ENCODE measurements at regions not wholly inside any gene's neighbourhood (a gene's known extent, or its start where the extent isn't known, plus 50 kb on each side); places are given as distances from the start of the nearest gene placed in this dataset.

GRCh38 chr21:36640174-36640720, 58.7 kb upstream of the SIM2 start:
- TF ChIP-seq CTCF (IDR thresholded peaks at IDR 0.05), result no peak
- TF ChIP-seq CREM (CRISPR knock-in tag; IDR thresholded peaks at IDR 0.05), result no peak
- no peak for TF ChIP-seq MAX (CRISPR knock-in tag; IDR thresholded peaks at IDR 0.05)

Measured in WTC11 (cell line).